ENCODE measurements at regions not wholly inside any gene's neighbourhood (a gene's known extent, or its start where the extent isn't known, plus 50 kb on each side); places are given as distances from the start of the nearest gene placed in this dataset.
"Not testable (repeated sequence)": the region's sequence is repeated elsewhere in the genome, so short reads cannot be mapped to it uniquely, and the experiment has no call there.

GRCh38 chr1:60847855-60848582, 234.3 kb upstream of the NFIA start:
- DNase-seq: no peak

GRCh38 chr1:60847391-60847790, 235.0 kb upstream of the NFIA start:
- DNase-seq: no peak

- DNase-seq: not testable (repeated sequence)
Observed at GRCh38 chr1:60845659-60846058, 236.7 kb upstream of the NFIA start.

- no peak for DNase-seq
Observed at GRCh38 chr1:60842304-60842703, 240.1 kb upstream of the NFIA start.

- no peak for DNase-seq
Observed at GRCh38 chr1:60841116-60842046, 241.0 kb upstream of the NFIA start.

- DNase-seq: not testable (repeated sequence)
Observed at GRCh38 chr1:60840476-60840875, 241.9 kb upstream of the NFIA start.

- no peak for DNase-seq
Observed at GRCh38 chr1:60835649-60836048, 246.7 kb upstream of the NFIA start.

- no peak for DNase-seq
Observed at GRCh38 chr1:60833173-60833572, 249.2 kb upstream of the NFIA start.

- no peak for DNase-seq
Observed at GRCh38 chr1:60832367-60832766, 250.0 kb upstream of the NFIA start.

GRCh38 chr1:60831780-60832179, 250.6 kb upstream of the NFIA start:
- no peak for DNase-seq

GRCh38 chr1:60828944-60829343, 253.4 kb upstream of the NFIA start:
- no peak for DNase-seq

GRCh38 chr1:60826320-60827094, 255.9 kb upstream of the NFIA start:
- DNase-seq: no peak

GRCh38 chr1:60825593-60825992, 256.8 kb upstream of the NFIA start:
- DNase-seq: no peak

- no peak for DNase-seq
Observed at GRCh38 chr1:60823151-60823550, 259.2 kb upstream of the NFIA start.

- DNase-seq: no peak
Observed at GRCh38 chr1:60822252-60822651, 260.1 kb upstream of the NFIA start.

GRCh38 chr1:60821156-60821555, 261.2 kb upstream of the NFIA start:
- DNase-seq: no peak

GRCh38 chr1:60818969-60819701, 263.2 kb upstream of the NFIA start:
- DNase-seq: no peak

GRCh38 chr1:60813071-60813470, 269.3 kb upstream of the NFIA start:
- no peak for DNase-seq

GRCh38 chr1:60809204-60809980, 273.0 kb upstream of the NFIA start:
- DNase-seq: no peak

- no peak for DNase-seq
Observed at GRCh38 chr1:60808676-60809075, 273.7 kb upstream of the NFIA start.

GRCh38 chr1:60802884-60803283, 279.5 kb upstream of the NFIA start:
- no peak for DNase-seq

GRCh38 chr1:60797351-60797750, 285.0 kb upstream of the NFIA start:
- no peak for DNase-seq
